Loucy (cell line): ENCODE measurements at regions not wholly inside any gene's neighbourhood (a gene's known extent, or its start where the extent isn't known, plus 50 kb on each side); places are given as distances from the start of the nearest gene placed in this dataset.

Experiments used
- H2AFZ ChIP-seq: fragments of 200-600 bp; sonication (generic); 2 replicates; pipeline ENCODE4 v1.6.0; 2016; ENCODE audit warnings: antibody characterized with exemption, mild to moderate bottlenecking, low read length, moderate library complexity
- H3F3A ChIP-seq: fragments of 200-600 bp; 2 replicates; pipeline ENCODE4 v1.6.0; 2016; ENCODE audit warnings: antibody characterized with exemption, low read depth, mild to moderate bottlenecking
- H3K27me3 ChIP-seq: fragments of 200-600 bp; sonication (generic); 2 replicates; pipeline ENCODE4 v1.6.1; 2014; ENCODE audit warnings: low read length, mild to moderate bottlenecking; ENCODE audit not compliant: insufficient read depth, poor library complexity, severe bottlenecking
- H3K36me3 ChIP-seq: fragments of 200-600 bp; sonication (generic); 2 replicates; pipeline ENCODE4 v1.6.1; 2016; ENCODE audit warnings: low read length; ENCODE audit not compliant: insufficient read depth
- H3K4me1 ChIP-seq: fragments of 200-600 bp; sonication (generic); 2 replicates; pipeline ENCODE4 v1.5.1; 2014; ENCODE audit warnings: low read length, mild to moderate bottlenecking; ENCODE audit not compliant: insufficient read depth, poor library complexity, severe bottlenecking
- H3K4me2 ChIP-seq: fragments of 200-600 bp; sonication (generic); 2 replicates; pipeline ENCODE4 v1.6.0; 2014; ENCODE audit warnings: antibody characterized with exemption, low read length, low read depth, mild to moderate bottlenecking; ENCODE audit not compliant: poor library complexity, severe bottlenecking
- H3K4me3 ChIP-seq: fragments of 200-600 bp; sonication (generic); 2 replicates; pipeline ENCODE4 v1.5.1; 2014; ENCODE audit warnings: low read length, mild to moderate bottlenecking, mixed read lengths; ENCODE audit not compliant: poor library complexity, severe bottlenecking
- H3K79me2 ChIP-seq: fragments of 200-600 bp; sonication (generic); 2 replicates; pipeline ENCODE4 v1.6.1; 2014; ENCODE audit warnings: low read length; ENCODE audit not compliant: insufficient read depth
- H3K9ac ChIP-seq: fragments of 200-600 bp; sonication (generic); 2 replicates; pipeline ENCODE4 v1.6.0; 2014; ENCODE audit warnings: mild to moderate bottlenecking, low read depth, low read length, moderate library complexity; ENCODE audit not compliant: poor library complexity, severe bottlenecking
- H3K9me2 ChIP-seq: fragments of 200-600 bp; sonication (generic); replicated peaks from 2 replicates; pipeline ENCODE4 v1.6.1; 2016; ENCODE audit warnings: low read depth, low read length, mixed read lengths
- H3K9me3 ChIP-seq: fragments of 200-600 bp; sonication (generic); 2 replicates; pipeline ENCODE4 v1.6.1; 2014; ENCODE audit warnings: mild to moderate bottlenecking, antibody characterized with exemption, low read length, low read depth; ENCODE audit not compliant: insufficient read depth
- H4K20me1 ChIP-seq: fragments of 200-600 bp; sonication (generic); 2 replicates; pipeline ENCODE4 v1.6.0; 2014; ENCODE audit warnings: antibody characterized with exemption, low read length, mild to moderate bottlenecking; ENCODE audit not compliant: insufficient read depth, poor library complexity, severe bottlenecking
- CTCF ChIP-seq: fragments of 200-600 bp; sonication (generic); conservative IDR thresholded peaks from 2 replicates; pipeline ENCODE4 v1.5.1; 2014; ENCODE audit warnings: mild to moderate bottlenecking, antibody characterized with exemption, low read length
- EZH2phosphoT487 ChIP-seq: fragments of 200-600 bp; IDR thresholded peaks from 2 replicates; pipeline ENCODE4 v1.6.1; 2018; ENCODE audit warnings: antibody characterized with exemption, mild to moderate bottlenecking, moderate library complexity, borderline replicate concordance

- Histone ChIP-seq H3K4me1 (no peaks in the 10 kb centered on the region), H3K9ac (no peak overlapping the region), H4K20me1 (no peaks in the 10 kb centered on the region), H3K79me2 (no peaks in the 10 kb centered on the region), H3K4me2 (no peak overlapping the region), H3K27me3 (no peaks in the 10 kb centered on the region), H3F3A (no peaks in the 10 kb centered on the region), H3K9me2 (no peaks in the 10 kb centered on the region), H2AFZ (no peak overlapping the region), H3K36me3 (no peaks in the 10 kb centered on the region), H3K4me3 (no peak overlapping the region), H3K9me3 (no peaks in the 10 kb centered on the region)
- TF ChIP-seq EZH2phosphoT487 (no peak), CTCF (no peak)
Measured at GRCh38 chr12:13462450-13462849, 265.9 kb downstream of the EMP1 start.

GRCh38 chr12:13455778-13456144, 259.2 kb downstream of the EMP1 start:
- no peak for TF ChIP-seq CTCF
- no peak for TF ChIP-seq EZH2phosphoT487
- Histone ChIP-seq H3K36me3 (no peaks in the 10 kb centered on the region), H4K20me1 (no peaks in the 10 kb centered on the region), H3K9me2 (no peaks in the 10 kb centered on the region), H3K4me3 (no peak overlapping the region), H3K79me2 (no peaks in the 10 kb centered on the region), H3K9ac (no peak overlapping the region), H3K9me3 (no peaks in the 10 kb centered on the region), H3K4me1 (no peaks in the 10 kb centered on the region), H3K27me3 (no peaks in the 10 kb centered on the region), H3K4me2 (no peak overlapping the region), H3F3A (no peaks in the 10 kb centered on the region), H2AFZ (no peak overlapping the region)

GRCh38 chr12:13454991-13455777, 258.7 kb downstream of the EMP1 start:
- H3K9me3 ChIP-seq, result no peaks in the 10 kb centered on the region
- H3F3A ChIP-seq, result no peaks in the 10 kb centered on the region
- no peaks in the 10 kb centered on the region for H4K20me1 ChIP-seq
- no peak overlapping the region for H2AFZ ChIP-seq
- no peaks in the 10 kb centered on the region for H3K36me3 ChIP-seq
- no peaks in the 10 kb centered on the region for H3K4me1 ChIP-seq
- TF ChIP-seq CTCF, result no peak
- no peak for TF ChIP-seq EZH2phosphoT487
- H3K79me2 ChIP-seq, result no peaks in the 10 kb centered on the region
- no peak overlapping the region for H3K4me2 ChIP-seq
- H3K9me2 ChIP-seq, result no peaks in the 10 kb centered on the region
- H3K4me3 ChIP-seq, result no peak overlapping the region
- no peaks in the 10 kb centered on the region for H3K27me3 ChIP-seq
- H3K9ac ChIP-seq, result no peak overlapping the region
